ENCODE measurements at regions not wholly inside any gene's neighbourhood (a gene's known extent, or its start where the extent isn't known, plus 50 kb on each side); places are given as distances from the start of the nearest gene placed in this dataset.

GRCh38 chr15:46768287-46768686 is 949.0 kb upstream of the SEMA6D start:
- TF ChIP-seq CTCF (IDR thresholded peaks at IDR 0.05; ENCODE audit: insufficient read depth, low read depth, low read length) (no peak), EZH2 (IDR thresholded peaks at IDR 0.05; ENCODE audit: insufficient read depth, low read length) (no peak)
- Mint-ChIP-seq H3K4me3 (ENCODE audit: unreplicated experiment) (no peak overlapping the region), H3K27ac (ENCODE audit: unreplicated experiment) (no peak overlapping the region), H3K9me3 (ENCODE audit: unreplicated experiment) (peaks cover 7% of the 10 kb centered on the region), H3K4me1 (ENCODE audit: low read depth, unreplicated experiment) (no peaks in the 10 kb centered on the region), H3K36me3 (ENCODE audit: low read depth, unreplicated experiment) (no peaks in the 10 kb centered on the region), H3K27me3 (ENCODE audit: low read depth, unreplicated experiment) (no peaks in the 10 kb centered on the region)
- H3K4me2 ChIP-seq (ENCODE audit: low read length) = no peak overlapping the region
- H3K9ac ChIP-seq (ENCODE audit: low read length) = no peak overlapping the region
- no peaks in the 10 kb centered on the region for H3K9me3 ChIP-seq (ENCODE audit: insufficient read depth, low read depth, low read length)
- no peak overlapping the region for H3K27ac ChIP-seq (ENCODE audit: low read depth, low read length)
- no peak overlapping the region for H3K4me3 ChIP-seq (ENCODE audit: insufficient read depth, low read depth, low read length)
- no peaks in the 10 kb centered on the region for H3K36me3 ChIP-seq (ENCODE audit: insufficient read depth, low read length)
- FAIRE-seq (no peak), DNase-seq (ENCODE audit: low read depth) (no peak)
- H3K79me2 ChIP-seq (ENCODE audit: insufficient read depth, low read length) = no peaks in the 10 kb centered on the region
- no peak overlapping the region for H2AFZ ChIP-seq (ENCODE audit: low read depth, low read length)
- no peaks in the 10 kb centered on the region for H3K27me3 ChIP-seq (ENCODE audit: insufficient read depth, low read length)
- H3K4me1 ChIP-seq (ENCODE audit: insufficient read depth, low read length) = no peaks in the 10 kb centered on the region
- no peaks in the 10 kb centered on the region for H4K20me1 ChIP-seq (ENCODE audit: insufficient read depth, low read length)

GRCh38 chr15:46773016-46773415 is 944.3 kb upstream of the SEMA6D start:
- Histone ChIP-seq H3K36me3 (ENCODE audit: insufficient read depth, low read length) (no peaks in the 10 kb centered on the region), H3K9me3 (ENCODE audit: insufficient read depth, low read depth, low read length) (no peaks in the 10 kb centered on the region), H3K4me3 (ENCODE audit: insufficient read depth, low read depth, low read length) (no peak overlapping the region), H3K79me2 (ENCODE audit: insufficient read depth, low read length) (no peaks in the 10 kb centered on the region), H3K27ac (ENCODE audit: low read depth, low read length) (no peak overlapping the region), H3K4me1 (ENCODE audit: insufficient read depth, low read length) (no peaks in the 10 kb centered on the region), H2AFZ (ENCODE audit: low read depth, low read length) (no peak overlapping the region), H3K9ac (ENCODE audit: low read length) (no peak overlapping the region), H3K4me2 (ENCODE audit: low read length) (no peak overlapping the region), H3K27me3 (ENCODE audit: insufficient read depth, low read length) (no peaks in the 10 kb centered on the region), H4K20me1 (ENCODE audit: insufficient read depth, low read length) (no peaks in the 10 kb centered on the region)
- Mint-ChIP-seq H3K9me3 (ENCODE audit: unreplicated experiment) (peaks cover 7% of the 10 kb centered on the region), H3K36me3 (ENCODE audit: low read depth, unreplicated experiment) (no peaks in the 10 kb centered on the region), H3K27ac (ENCODE audit: unreplicated experiment) (no peak overlapping the region), H3K4me3 (ENCODE audit: unreplicated experiment) (no peak overlapping the region), H3K27me3 (ENCODE audit: low read depth, unreplicated experiment) (no peaks in the 10 kb centered on the region), H3K4me1 (ENCODE audit: low read depth, unreplicated experiment) (no peaks in the 10 kb centered on the region)
- DNase-seq (ENCODE audit: low read depth) (no peak), FAIRE-seq (no peak)
- no peak for TF ChIP-seq CTCF (IDR thresholded peaks at IDR 0.05; ENCODE audit: insufficient read depth, low read depth, low read length)
- no peak for TF ChIP-seq EZH2 (IDR thresholded peaks at IDR 0.05; ENCODE audit: insufficient read depth, low read length)

- no peaks in the 10 kb centered on the region for H3K79me2 ChIP-seq (ENCODE audit: insufficient read depth, low read length)
- H3K4me3 Mint-ChIP-seq (ENCODE audit: unreplicated experiment) = no peak overlapping the region
- FAIRE-seq (no peak), DNase-seq (ENCODE audit: low read depth) (no peak)
- no peaks in the 10 kb centered on the region for H3K27me3 ChIP-seq (ENCODE audit: insufficient read depth, low read length)
- H3K4me1 Mint-ChIP-seq (ENCODE audit: low read depth, unreplicated experiment) = no peaks in the 10 kb centered on the region
- no peak overlapping the region for H3K27ac Mint-ChIP-seq (ENCODE audit: unreplicated experiment)
- H3K4me3 ChIP-seq (ENCODE audit: insufficient read depth, low read depth, low read length) = no peak overlapping the region
- H3K4me1 ChIP-seq (ENCODE audit: insufficient read depth, low read length) = no peaks in the 10 kb centered on the region
- no peak overlapping the region for H3K27ac ChIP-seq (ENCODE audit: low read depth, low read length)
- no peak overlapping the region for H3K9ac ChIP-seq (ENCODE audit: low read length)
- no peak overlapping the region for H2AFZ ChIP-seq (ENCODE audit: low read depth, low read length)
- no peaks in the 10 kb centered on the region for H3K9me3 ChIP-seq (ENCODE audit: insufficient read depth, low read depth, low read length)
- H3K36me3 Mint-ChIP-seq (ENCODE audit: low read depth, unreplicated experiment) = no peaks in the 10 kb centered on the region
- no peaks in the 10 kb centered on the region for H3K27me3 Mint-ChIP-seq (ENCODE audit: low read depth, unreplicated experiment)
- H3K4me2 ChIP-seq (ENCODE audit: low read length) = no peak overlapping the region
- H4K20me1 ChIP-seq (ENCODE audit: insufficient read depth, low read length) = no peaks in the 10 kb centered on the region
- TF ChIP-seq EZH2 (IDR thresholded peaks at IDR 0.05; ENCODE audit: insufficient read depth, low read length) (no peak), CTCF (IDR thresholded peaks at IDR 0.05; ENCODE audit: insufficient read depth, low read depth, low read length) (no peak)
- H3K9me3 Mint-ChIP-seq (ENCODE audit: unreplicated experiment) = no peaks in the 10 kb centered on the region
- no peaks in the 10 kb centered on the region for H3K36me3 ChIP-seq (ENCODE audit: insufficient read depth, low read length)
Observed at GRCh38 chr15:46778876-46779275, 938.4 kb upstream of the SEMA6D start.

Measured in astrocyte (in vitro differentiated cells and primary cell).